Neural progenitor cell (in vitro differentiated cells): ENCODE measurements at regions not wholly inside any gene's neighbourhood (a gene's known extent, or its start where the extent isn't known, plus 50 kb on each side); places are given as distances from the start of the nearest gene placed in this dataset.

Experiments used
- EZH2 ChIP-seq: fragments of 200-600 bp; sonication (generic); IDR thresholded peaks from 2 replicates; pipeline ENCODE4 v1.6.1; 2017; ENCODE audit warnings: antibody characterized with exemption, mild to moderate bottlenecking, moderate library complexity
- TF ChIP-seq, protein P1 (sequence below): fragments of 200-600 bp; sonication (generic); IDR thresholded peaks from 2 replicates; pipeline ENCODE4 v1.5.1; 2017; ENCODE audit warnings: antibody characterized with exemption, mild to moderate bottlenecking

DNA sequence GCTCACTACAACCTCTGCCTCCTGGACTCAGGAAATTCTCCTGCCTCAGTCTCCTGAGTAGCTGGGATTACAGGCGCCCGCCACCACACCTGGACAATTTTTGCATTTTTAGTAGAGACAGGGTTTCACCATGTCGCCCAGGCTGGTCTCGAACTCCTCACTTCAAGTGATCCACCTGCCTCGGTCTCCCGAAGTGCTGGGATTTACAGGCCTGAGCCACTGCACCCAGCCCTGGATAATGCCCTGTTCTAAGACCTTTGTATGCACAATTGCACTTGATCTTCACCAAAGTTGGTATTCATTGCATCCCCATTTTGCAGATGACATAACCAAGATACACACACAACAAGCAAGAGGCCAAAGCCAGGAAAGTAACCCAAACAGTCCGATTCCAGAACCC is 97.7 kb upstream of the CARD11 start:
- TF ChIP-seq, protein P1, sequence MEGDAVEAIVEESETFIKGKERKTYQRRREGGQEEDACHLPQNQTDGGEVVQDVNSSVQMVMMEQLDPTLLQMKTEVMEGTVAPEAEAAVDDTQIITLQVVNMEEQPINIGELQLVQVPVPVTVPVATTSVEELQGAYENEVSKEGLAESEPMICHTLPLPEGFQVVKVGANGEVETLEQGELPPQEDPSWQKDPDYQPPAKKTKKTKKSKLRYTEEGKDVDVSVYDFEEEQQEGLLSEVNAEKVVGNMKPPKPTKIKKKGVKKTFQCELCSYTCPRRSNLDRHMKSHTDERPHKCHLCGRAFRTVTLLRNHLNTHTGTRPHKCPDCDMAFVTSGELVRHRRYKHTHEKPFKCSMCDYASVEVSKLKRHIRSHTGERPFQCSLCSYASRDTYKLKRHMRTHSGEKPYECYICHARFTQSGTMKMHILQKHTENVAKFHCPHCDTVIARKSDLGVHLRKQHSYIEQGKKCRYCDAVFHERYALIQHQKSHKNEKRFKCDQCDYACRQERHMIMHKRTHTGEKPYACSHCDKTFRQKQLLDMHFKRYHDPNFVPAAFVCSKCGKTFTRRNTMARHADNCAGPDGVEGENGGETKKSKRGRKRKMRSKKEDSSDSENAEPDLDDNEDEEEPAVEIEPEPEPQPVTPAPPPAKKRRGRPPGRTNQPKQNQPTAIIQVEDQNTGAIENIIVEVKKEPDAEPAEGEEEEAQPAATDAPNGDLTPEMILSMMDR, result no peak
- TF ChIP-seq EZH2, result no peak
